K562 (cell line): ENCODE measurements at regions not wholly inside any gene's neighbourhood (a gene's known extent, or its start where the extent isn't known, plus 50 kb on each side); places are given as distances from the start of the nearest gene placed in this dataset.

ENCODE experiments used
- ARHGAP35 ChIP-seq: fragments of 450-650 bp; IDR thresholded peaks from 2 replicates; pipeline ENCODE4 v1.6.1; 2018; ENCODE audit not compliant: partially characterized antibody
- ASH1L ChIP-seq: fragments of 450-650 bp; IDR thresholded peaks from 2 replicates; pipeline ENCODE4 v1.6.1; 2018; ENCODE audit warnings: borderline replicate concordance, mild to moderate bottlenecking, low read depth; ENCODE audit not compliant: partially characterized antibody
- BDP1 ChIP-seq: IDR thresholded peaks from 3 replicates; pipeline ENCODE4 v1.6.1; 2011; ENCODE audit not compliant: insufficient read length, insufficient read depth
- EHMT2 ChIP-seq: fragments of 450-650 bp; IDR thresholded peaks from 2 replicates; pipeline ENCODE4 v1.6.1; 2018; ENCODE audit warnings: antibody characterized with exemption
- ELF2 ChIP-seq: fragments of 250-450 bp; sonication (Bioruptor Pico); IDR thresholded peaks from 2 replicates; pipeline ENCODE4 v1.5.0; 2021; ENCODE audit warnings: mild to moderate bottlenecking
- EP400 ChIP-seq: fragments of 450-650 bp; IDR thresholded peaks from 2 replicates; pipeline ENCODE4 v1.6.1; 2017; ENCODE audit warnings: antibody characterized with exemption, mild to moderate bottlenecking, moderate library complexity
- FOXP1 ChIP-seq: sonication (generic); formaldehyde crosslinking; IDR thresholded peaks from 2 replicates; pipeline ENCODE4 v1.8.0; 2022; ENCODE audit warnings: mild to moderate bottlenecking, missing genetic modification reagents
- HDAC1 ChIP-seq, 2 experiments: fragments of 450-650 bp; IDR thresholded peaks; 2 replicates each; pipeline ENCODE4 v1.6.1; 2016 to 2017; ENCODE audit warnings: inconsistent platforms in 1 of 2, mild to moderate bottlenecking in 1 of 2, moderate library complexity in 1 of 2
- HNRNPK ChIP-seq: fragments of 200-400 bp; formaldehyde crosslinking; IDR thresholded peaks from one replicate; pipeline ENCODE4 v1.6.1; 2018; ENCODE audit warnings: mild to moderate bottlenecking, low read depth, low read length; ENCODE audit not compliant: poor library complexity, severe bottlenecking
- NFE2 ChIP-seq: IDR thresholded peaks from 2 replicates; pipeline ENCODE4 v1.6.1; 2014; ENCODE audit warnings: antibody characterized with exemption, low read depth
- NR2F6 ChIP-seq: fragments of 450-650 bp; formaldehyde crosslinking; IDR thresholded peaks from 2 replicates; pipeline ENCODE4 v1.4.0; 2020; ENCODE audit warnings: mild to moderate bottlenecking
- PCBP1 ChIP-seq: fragments of 200-400 bp; formaldehyde crosslinking; IDR thresholded peaks from 2 replicates; pipeline ENCODE4 v1.6.1; 2018; ENCODE audit warnings: mild to moderate bottlenecking, low read depth, low read length; ENCODE audit not compliant: poor library complexity, severe bottlenecking
- SIX5 ChIP-seq, 2 experiments: IDR thresholded peaks; 2 replicates each; pipeline ENCODE4 v1.6.1; 2011; ENCODE audit warnings: low read length in 2 of 2, borderline replicate concordance in 1 of 2, low read depth in 1 of 2, mild to moderate bottlenecking in 1 of 2, moderate library complexity in 1 of 2; ENCODE audit not compliant: insufficient read depth in 1 of 2
- U2AF2 ChIP-seq: fragments of 200-400 bp; formaldehyde crosslinking; optimal IDR thresholded peaks from 2 replicates; pipeline ENCODE3; 2017; ENCODE audit warnings: low read depth, mild to moderate bottlenecking, low read length
- ZNF165 ChIP-seq: fragments of 250-450 bp; sonication (Bioruptor Pico); IDR thresholded peaks from 2 replicates; pipeline ENCODE4 v1.4.0; 2020; ENCODE audit warnings: borderline replicate concordance
- ZNF175 ChIP-seq: fragments of 200-800 bp; sonication (Bioruptor generic); IDR thresholded peaks from 2 replicates; pipeline ENCODE4 v1.6.1; 2016; ENCODE audit warnings: low read depth, mild to moderate bottlenecking, missing genetic modification characterization, missing compliant biosample characterization
- ZNF57 ChIP-seq: fragments of 450-650 bp; formaldehyde crosslinking; IDR thresholded peaks from 2 replicates; pipeline ENCODE4 v1.4.0; 2020; ENCODE audit warnings: mild to moderate bottlenecking, moderate library complexity
- TF ChIP-seq, protein P1 (sequence below): sonication (generic); formaldehyde crosslinking; IDR thresholded peaks from 2 replicates; pipeline ENCODE4 v1.8.1; 2023; ENCODE audit warnings: missing genetic modification reagents, mild to moderate bottlenecking, borderline replicate concordance
- TF ChIP-seq, protein P2 (sequence below): fragments of 250-450 bp; sonication (Bioruptor Pico); IDR thresholded peaks from 2 replicates; pipeline ENCODE4 v1.8.0; 2022; ENCODE audit warnings: moderate library complexity, mild to moderate bottlenecking, inconsistent platforms
- TF ChIP-seq, protein P3 (sequence below): fragments of 450-650 bp; formaldehyde crosslinking; IDR thresholded peaks from 2 replicates; pipeline ENCODE4 v1.4.0; 2020; ENCODE audit warnings: mild to moderate bottlenecking, moderate library complexity
- TF ChIP-seq, protein P4 (sequence below), 2 experiments: fragments of 450-650 bp; IDR thresholded peaks; 2 replicates each; pipeline ENCODE4 v1.6.1; 2016

DNA sequence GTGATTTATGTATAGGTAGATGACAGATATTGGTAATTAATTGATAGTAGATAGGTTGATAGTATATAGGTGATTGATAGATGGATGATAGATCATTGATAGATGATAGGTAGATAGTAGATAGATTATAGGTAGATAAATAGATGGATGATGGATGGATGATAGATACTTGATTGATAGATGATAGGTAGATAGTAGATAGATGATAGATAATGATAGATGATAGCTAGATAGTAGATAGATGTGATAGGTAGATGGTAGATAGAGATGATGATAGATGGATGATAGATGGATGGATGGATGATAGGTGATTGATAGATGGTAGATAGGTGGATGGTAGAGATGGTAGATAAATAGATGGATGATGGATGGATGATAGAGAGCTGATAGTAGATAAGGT lies 62.0 kb upstream of the SAMD11 start (continued):
- TF ChIP-seq, protein P1, sequence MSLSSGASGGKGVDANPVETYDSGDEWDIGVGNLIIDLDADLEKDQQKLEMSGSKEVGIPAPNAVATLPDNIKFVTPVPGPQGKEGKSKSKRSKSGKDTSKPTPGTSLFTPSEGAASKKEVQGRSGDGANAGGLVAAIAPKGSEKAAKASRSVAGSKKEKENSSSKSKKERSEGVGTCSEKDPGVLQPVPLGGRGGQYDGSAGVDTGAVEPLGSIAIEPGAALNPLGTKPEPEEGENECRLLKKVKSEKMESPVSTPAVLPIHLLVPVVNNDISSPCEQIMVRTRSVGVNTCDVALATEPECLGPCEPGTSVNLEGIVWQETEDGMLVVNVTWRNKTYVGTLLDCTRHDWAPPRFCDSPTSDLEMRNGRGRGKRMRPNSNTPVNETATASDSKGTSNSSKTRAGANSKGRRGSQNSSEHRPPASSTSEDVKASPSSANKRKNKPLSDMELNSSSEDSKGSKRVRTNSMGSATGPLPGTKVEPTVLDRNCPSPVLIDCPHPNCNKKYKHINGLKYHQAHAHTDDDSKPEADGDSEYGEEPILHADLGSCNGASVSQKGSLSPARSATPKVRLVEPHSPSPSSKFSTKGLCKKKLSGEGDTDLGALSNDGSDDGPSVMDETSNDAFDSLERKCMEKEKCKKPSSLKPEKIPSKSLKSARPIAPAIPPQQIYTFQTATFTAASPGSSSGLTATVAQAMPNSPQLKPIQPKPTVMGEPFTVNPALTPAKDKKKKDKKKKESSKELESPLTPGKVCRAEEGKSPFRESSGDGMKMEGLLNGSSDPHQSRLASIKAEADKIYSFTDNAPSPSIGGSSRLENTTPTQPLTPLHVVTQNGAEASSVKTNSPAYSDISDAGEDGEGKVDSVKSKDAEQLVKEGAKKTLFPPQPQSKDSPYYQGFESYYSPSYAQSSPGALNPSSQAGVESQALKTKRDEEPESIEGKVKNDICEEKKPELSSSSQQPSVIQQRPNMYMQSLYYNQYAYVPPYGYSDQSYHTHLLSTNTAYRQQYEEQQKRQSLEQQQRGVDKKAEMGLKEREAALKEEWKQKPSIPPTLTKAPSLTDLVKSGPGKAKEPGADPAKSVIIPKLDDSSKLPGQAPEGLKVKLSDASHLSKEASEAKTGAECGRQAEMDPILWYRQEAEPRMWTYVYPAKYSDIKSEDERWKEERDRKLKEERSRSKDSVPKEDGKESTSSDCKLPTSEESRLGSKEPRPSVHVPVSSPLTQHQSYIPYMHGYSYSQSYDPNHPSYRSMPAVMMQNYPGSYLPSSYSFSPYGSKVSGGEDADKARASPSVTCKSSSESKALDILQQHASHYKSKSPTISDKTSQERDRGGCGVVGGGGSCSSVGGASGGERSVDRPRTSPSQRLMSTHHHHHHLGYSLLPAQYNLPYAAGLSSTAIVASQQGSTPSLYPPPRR = no peak
- TF ChIP-seq ASH1L = peak; percentile 49
- TF ChIP-seq SIX5 (IDR thresholded peaks at IDR 0.05; ENCODE audit: borderline replicate concordance in 1 of 2, insufficient read depth in 1 of 2, low read depth in 1 of 2, low read length in 2 of 2) = no peak
- TF ChIP-seq EHMT2 = no peak
- TF ChIP-seq ZNF165 (CRISPR knock-in tag) = no peak
- TF ChIP-seq, protein P2, sequence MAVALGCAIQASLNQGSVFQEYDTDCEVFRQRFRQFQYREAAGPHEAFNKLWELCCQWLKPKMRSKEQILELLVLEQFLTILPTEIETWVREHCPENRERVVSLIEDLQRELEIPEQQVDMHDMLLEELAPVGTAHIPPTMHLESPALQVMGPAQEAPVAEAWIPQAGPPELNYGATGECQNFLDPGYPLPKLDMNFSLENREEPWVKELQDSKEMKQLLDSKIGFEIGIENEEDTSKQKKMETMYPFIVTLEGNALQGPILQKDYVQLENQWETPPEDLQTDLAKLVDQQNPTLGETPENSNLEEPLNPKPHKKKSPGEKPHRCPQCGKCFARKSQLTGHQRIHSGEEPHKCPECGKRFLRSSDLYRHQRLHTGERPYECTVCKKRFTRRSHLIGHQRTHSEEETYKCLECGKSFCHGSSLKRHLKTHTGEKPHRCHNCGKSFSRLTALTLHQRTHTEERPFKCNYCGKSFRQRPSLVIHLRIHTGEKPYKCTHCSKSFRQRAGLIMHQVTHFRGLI = no peak
- no peak for TF ChIP-seq ZNF175 (CRISPR knock-in tag)
- no peak for TF ChIP-seq HNRNPK
- TF ChIP-seq FOXP1 (CRISPR knock-in tag) = no peak
- no peak for TF ChIP-seq PCBP1
- no peak for TF ChIP-seq NFE2
- TF ChIP-seq, protein P3, sequence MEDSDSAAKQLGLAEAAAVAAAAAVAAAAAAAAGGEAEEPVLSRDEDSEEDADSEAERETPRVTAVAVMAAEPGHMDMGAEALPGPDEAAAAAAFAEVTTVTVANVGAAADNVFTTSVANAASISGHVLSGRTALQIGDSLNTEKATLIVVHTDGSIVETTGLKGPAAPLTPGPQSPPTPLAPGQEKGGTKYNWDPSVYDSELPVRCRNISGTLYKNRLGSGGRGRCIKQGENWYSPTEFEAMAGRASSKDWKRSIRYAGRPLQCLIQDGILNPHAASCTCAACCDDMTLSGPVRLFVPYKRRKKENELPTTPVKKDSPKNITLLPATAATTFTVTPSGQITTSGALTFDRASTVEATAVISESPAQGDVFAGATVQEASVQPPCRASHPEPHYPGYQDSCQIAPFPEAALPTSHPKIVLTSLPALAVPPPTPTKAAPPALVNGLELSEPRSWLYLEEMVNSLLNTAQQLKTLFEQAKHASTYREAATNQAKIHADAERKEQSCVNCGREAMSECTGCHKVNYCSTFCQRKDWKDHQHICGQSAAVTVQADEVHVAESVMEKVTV = no peak
- peak; percentile 50 to 82; a peak in 3 of 4 replicates for TF ChIP-seq HDAC1 (IDR thresholded peaks at IDR 0.05)
- peak; percentile 82 for TF ChIP-seq ARHGAP35
- TF ChIP-seq ELF2 = no peak
- TF ChIP-seq, protein P4, sequence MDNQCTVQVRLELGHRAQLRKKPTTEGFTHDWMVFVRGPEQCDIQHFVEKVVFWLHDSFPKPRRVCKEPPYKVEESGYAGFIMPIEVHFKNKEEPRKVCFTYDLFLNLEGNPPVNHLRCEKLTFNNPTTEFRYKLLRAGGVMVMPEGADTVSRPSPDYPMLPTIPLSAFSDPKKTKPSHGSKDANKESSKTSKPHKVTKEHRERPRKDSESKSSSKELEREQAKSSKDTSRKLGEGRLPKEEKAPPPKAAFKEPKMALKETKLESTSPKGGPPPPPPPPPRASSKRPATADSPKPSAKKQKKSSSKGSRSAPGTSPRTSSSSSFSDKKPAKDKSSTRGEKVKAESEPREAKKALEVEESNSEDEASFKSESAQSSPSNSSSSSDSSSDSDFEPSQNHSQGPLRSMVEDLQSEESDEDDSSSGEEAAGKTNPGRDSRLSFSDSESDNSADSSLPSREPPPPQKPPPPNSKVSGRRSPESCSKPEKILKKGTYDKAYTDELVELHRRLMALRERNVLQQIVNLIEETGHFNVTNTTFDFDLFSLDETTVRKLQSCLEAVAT (IDR thresholded peaks at IDR 0.05) = peak; percentile 44 to 62; a peak in 2 of 4 replicates
- no peak for TF ChIP-seq NR2F6
- TF ChIP-seq ZNF57 (CRISPR knock-in tag) = no peak
- no peak for TF ChIP-seq U2AF2
- peak; percentile 22; the same call in 1 of the 2 replicates for TF ChIP-seq EP400
- TF ChIP-seq BDP1 = no peak
